Neuronal stem cell (in vitro differentiated cells): ENCODE measurements at regions not wholly inside any gene's neighbourhood (a gene's known extent, or its start where the extent isn't known, plus 50 kb on each side); places are given as distances from the start of the nearest gene placed in this dataset.

Experiments
- DNase-seq: peaks from one replicate; pipeline ENCODE4 v3.0.0-alpha.2; 2013; ENCODE audit warnings: low spot score
- H2AFZ ChIP-seq: one replicate; pipeline ENCODE4 v1.6.1; 2013; ENCODE audit warnings: mild to moderate bottlenecking, low read length, inconsistent platforms
- H2AK5ac ChIP-seq: 2 replicates; pipeline ENCODE4 v1.6.1; 2013; ENCODE audit warnings: low read depth, mild to moderate bottlenecking, inconsistent platforms, low read length, moderate library complexity, mixed read lengths
- H2BK120ac ChIP-seq: 2 replicates; pipeline ENCODE4 v1.6.1; 2013; ENCODE audit warnings: low read depth, mild to moderate bottlenecking, inconsistent platforms, low read length, moderate library complexity, mixed read lengths
- H2BK12ac ChIP-seq: one replicate; pipeline ENCODE4 v1.6.1; 2013; ENCODE audit warnings: low read length, inconsistent platforms
- H2BK15ac ChIP-seq: 2 replicates; pipeline ENCODE4 v1.6.1; 2013; ENCODE audit warnings: mild to moderate bottlenecking, low read length, inconsistent platforms, mixed read lengths
- H2BK5ac ChIP-seq: one replicate; pipeline ENCODE4 v1.6.1; 2013; ENCODE audit warnings: inconsistent platforms, mild to moderate bottlenecking, low read length, moderate library complexity
- H3K14ac ChIP-seq: one replicate; pipeline ENCODE4 v1.6.1; 2013; ENCODE audit warnings: low read length, inconsistent platforms
- H3K18ac ChIP-seq: 2 replicates; pipeline ENCODE4 v1.6.1; 2013; ENCODE audit warnings: low read length, inconsistent platforms
- H3K23ac ChIP-seq: 2 replicates; pipeline ENCODE4 v1.6.1; 2013; ENCODE audit warnings: low read depth, mild to moderate bottlenecking, mixed read lengths, low read length, inconsistent platforms; ENCODE audit not compliant: poor library complexity
- H3K27ac ChIP-seq: replicated peaks from 3 replicates; pipeline ENCODE4 v1.5.1; 2013; ENCODE audit warnings: low read length, inconsistent platforms
- H3K27me3 ChIP-seq, 3 experiments: 2 replicates each; pipeline ENCODE4 v1.6.1; 2013; ENCODE audit warnings: low read length in 3 of 3, mild to moderate bottlenecking in 2 of 3, inconsistent platforms in 1 of 3, low read depth in 1 of 3, mixed read lengths in 1 of 3, moderate library complexity in 1 of 3; ENCODE audit not compliant: control insufficient read depth in 3 of 3, insufficient read depth in 3 of 3
- H3K36me3 ChIP-seq, 2 donors: replicated peaks in 1 of 2; 2 replicates each; pipeline ENCODE4 v1.6.1; 2013; ENCODE audit warnings: low read length in 2 of 2; ENCODE audit not compliant: control insufficient read depth in 2 of 2, insufficient read depth in 2 of 2
- H3K4ac ChIP-seq: 2 replicates; pipeline ENCODE4 v1.6.1; 2013; ENCODE audit warnings: inconsistent platforms, mild to moderate bottlenecking, low read length, moderate library complexity
- H3K4me1 ChIP-seq, 2 donors: 1 replicate in 1 of 2; 2 replicates in 1 of 2; pipeline ENCODE4 v1.6.1; 2013; ENCODE audit warnings: low read length in 2 of 2, low read depth in 1 of 2; ENCODE audit not compliant: control insufficient read depth in 2 of 2, insufficient read depth in 1 of 2
- H3K4me2 ChIP-seq: one replicate; pipeline ENCODE4 v1.6.1; 2013; ENCODE audit warnings: mild to moderate bottlenecking, low read length, inconsistent platforms; ENCODE audit not compliant: insufficient read depth, poor library complexity, severe bottlenecking
- H3K4me3 ChIP-seq, 2 donors: 2 replicates each; pipeline ENCODE4 v1.5.1; 2013; ENCODE audit warnings: low read length in 2 of 2, mild to moderate bottlenecking in 2 of 2, inconsistent platforms in 1 of 2, moderate library complexity in 1 of 2
- H3K79me1 ChIP-seq: one replicate; pipeline ENCODE4 v1.6.1; 2013; ENCODE audit warnings: low read depth, mild to moderate bottlenecking, inconsistent platforms, low read length, moderate library complexity
- H3K9ac ChIP-seq: one replicate; pipeline ENCODE4 v1.6.1; 2013; ENCODE audit warnings: mild to moderate bottlenecking, low read depth, low read length, inconsistent platforms; ENCODE audit not compliant: poor library complexity
- H3K9me3 ChIP-seq, 2 donors: replicated peaks in 1 of 2; 2 replicates each; pipeline versions ENCODE3 to v1.6.1; 2013; ENCODE audit warnings: low read length in 2 of 2, mild to moderate bottlenecking in 2 of 2, inconsistent platforms in 1 of 2, low read depth in 1 of 2, mixed read lengths in 1 of 2, moderate library complexity in 1 of 2; ENCODE audit not compliant: control insufficient read depth in 2 of 2, insufficient read depth in 1 of 2
- H4K8ac ChIP-seq: one replicate; pipeline ENCODE4 v1.6.1; 2013; ENCODE audit warnings: low read depth, mild to moderate bottlenecking, inconsistent platforms, low read length, moderate library complexity
- H4K91ac ChIP-seq: one replicate; pipeline ENCODE4 v1.6.1; 2013; ENCODE audit warnings: low read length, low read depth, mild to moderate bottlenecking, inconsistent platforms; ENCODE audit not compliant: poor library complexity
- WGBS, 2 donors: extraction: QIAGEN DNeasy Blood & Tissue Kit; methylation state at CpG; one replicate each; pipeline ENCODE4 v1.1.7; 2013; ENCODE audit warnings: missing lambda C conversion rate in 2 of 2, mixed read lengths in 1 of 2; ENCODE audit not compliant: insufficient read length in 2 of 2, insufficient replicate concordance in 1 of 2; ENCODE audit errors: extremely low coverage in 2 of 2; 5-methylcytosine and 5-hydroxymethylcytosine counted together

DNA sequence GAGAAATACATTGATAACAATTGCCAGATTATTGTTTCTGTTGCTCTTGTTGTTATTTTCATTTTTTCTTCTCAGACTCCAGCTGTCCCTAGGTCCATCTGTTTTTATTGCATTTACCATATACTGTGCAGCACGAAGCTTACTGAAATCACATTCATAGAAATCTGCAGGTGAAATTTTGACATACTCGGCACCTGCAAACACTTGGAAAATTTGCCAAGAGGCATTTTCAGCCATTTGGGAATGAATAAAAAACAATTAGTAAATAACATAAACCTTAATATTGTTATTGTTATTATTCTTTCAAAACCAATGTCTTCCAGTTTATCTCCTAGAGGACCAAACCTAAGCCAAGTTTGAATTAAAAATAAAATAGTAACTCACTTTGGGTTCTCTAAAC, 2357.2 kb downstream of the LRRC4C start:
- Histone ChIP-seq H3K4me1 (no peaks in the 10 kb centered on the region), H3K27ac (no peak overlapping the region), H4K91ac (no peak overlapping the region), H3K27me3 (no peaks in the 10 kb centered on the region), H3K9me3 (no peaks in the 10 kb centered on the region), H3K14ac (no peak overlapping the region), H3K18ac (no peak overlapping the region), H3K4me2 (no peak overlapping the region), H3K4ac (no peak overlapping the region), H3K9ac (no peak overlapping the region), H2BK5ac (no peak overlapping the region), H3K4me3 (no peak overlapping the region), H2BK12ac (no peak overlapping the region), H2BK15ac (no peak overlapping the region), H4K8ac (no peak overlapping the region), H3K79me1 (no peaks in the 10 kb centered on the region), H2AK5ac (no peak overlapping the region), H3K36me3 (no peaks in the 10 kb centered on the region), H2AFZ (no peak overlapping the region), H3K23ac (no peak overlapping the region), H2BK120ac (no peak overlapping the region)
- no CpG with 5 or more reads among the region's 2 CpGs for WGBS, 2 donors
- DNase-seq: no peak

- no peak overlapping the region for H3K27ac ChIP-seq
- WGBS, 2 donors: no CpG with 5 or more reads among the region's 13 CpGs
- H3K79me1 ChIP-seq: no peaks in the 10 kb centered on the region
- no peak overlapping the region for H2BK15ac ChIP-seq
- H4K8ac ChIP-seq: no peak overlapping the region
- no peak overlapping the region for H3K4ac ChIP-seq
- H3K18ac ChIP-seq: no peak overlapping the region
- H2BK12ac ChIP-seq: no peak overlapping the region
- H2BK120ac ChIP-seq: no peak overlapping the region
- H3K23ac ChIP-seq: no peak overlapping the region
- no peak for DNase-seq
- no peaks in the 10 kb centered on the region for H3K36me3 ChIP-seq
- H3K4me1 ChIP-seq: no peaks in the 10 kb centered on the region
- H3K9me3 ChIP-seq: no peaks in the 10 kb centered on the region
- H2BK5ac ChIP-seq: no peak overlapping the region
- no peak overlapping the region for H2AK5ac ChIP-seq
- H3K9ac ChIP-seq: no peak overlapping the region
- H3K14ac ChIP-seq: peak overlapping the region; percentile 2
- H3K27me3 ChIP-seq: no peaks in the 10 kb centered on the region
- no peak overlapping the region for H3K4me2 ChIP-seq
- no peak overlapping the region for H2AFZ ChIP-seq
- H3K4me3 ChIP-seq: no peak overlapping the region
- no peak overlapping the region for H4K91ac ChIP-seq
Observed at GRCh38 chr11:39078465-39078864, 2381.0 kb downstream of the LRRC4C start.

- no peak overlapping the region for H3K4me2 ChIP-seq
- no peak overlapping the region for H2BK15ac ChIP-seq
- H2AFZ ChIP-seq: no peak overlapping the region
- H3K27ac ChIP-seq: no peak overlapping the region
- H3K9me3 ChIP-seq: no peaks in the 10 kb centered on the region
- H3K4me3 ChIP-seq: no peak overlapping the region
- H3K27me3 ChIP-seq: no peaks in the 10 kb centered on the region
- H3K4me1 ChIP-seq: no peaks in the 10 kb centered on the region
- H3K23ac ChIP-seq: no peak overlapping the region
- H4K8ac ChIP-seq: no peak overlapping the region
- H3K4ac ChIP-seq: no peak overlapping the region
- H4K91ac ChIP-seq: no peak overlapping the region
- H2BK12ac ChIP-seq: no peak overlapping the region
- no peak overlapping the region for H2BK120ac ChIP-seq
- no peak overlapping the region for H2BK5ac ChIP-seq
- H3K18ac ChIP-seq: no peak overlapping the region
- H3K14ac ChIP-seq: no peak overlapping the region
- no peak overlapping the region for H2AK5ac ChIP-seq
- DNase-seq: no peak
- no peaks in the 10 kb centered on the region for H3K79me1 ChIP-seq
- no peak overlapping the region for H3K9ac ChIP-seq
- no peaks in the 10 kb centered on the region for H3K36me3 ChIP-seq
Observed at GRCh38 chr11:39037611-39038010, 2421.8 kb downstream of the LRRC4C start.

GRCh38 chr11:39036021-39036420, 2423.4 kb downstream of the LRRC4C start:
- H2AK5ac ChIP-seq: no peak overlapping the region
- H2AFZ ChIP-seq: no peak overlapping the region
- H3K4ac ChIP-seq: no peak overlapping the region
- DNase-seq: no peak
- no peak overlapping the region for H3K23ac ChIP-seq
- H3K9me3 ChIP-seq: no peaks in the 10 kb centered on the region
- no peaks in the 10 kb centered on the region for H3K27me3 ChIP-seq
- no peak overlapping the region for H4K91ac ChIP-seq
- H3K9ac ChIP-seq: no peak overlapping the region
- no peak overlapping the region for H3K18ac ChIP-seq
- no peak overlapping the region for H2BK5ac ChIP-seq
- H4K8ac ChIP-seq: no peak overlapping the region
- no peaks in the 10 kb centered on the region for H3K79me1 ChIP-seq
- H3K4me3 ChIP-seq: no peak overlapping the region
- no peak overlapping the region for H2BK12ac ChIP-seq
- no peak overlapping the region for H2BK120ac ChIP-seq
- no peak overlapping the region for H3K14ac ChIP-seq
- H3K4me1 ChIP-seq: no peaks in the 10 kb centered on the region
- WGBS, 2 donors: no CpG with 5 or more reads among the region's 1 CpG
- H2BK15ac ChIP-seq: no peak overlapping the region
- H3K36me3 ChIP-seq: no peaks in the 10 kb centered on the region
- no peak overlapping the region for H3K4me2 ChIP-seq
- H3K27ac ChIP-seq: no peak overlapping the region
